Left renal cortex interstitium (tissue), 4 donors: ENCODE measurements at regions not wholly inside any gene's neighbourhood (a gene's known extent, or its start where the extent isn't known, plus 50 kb on each side); places are given as distances from the start of the nearest gene placed in this dataset.

ENCODE experiments used
- DNase-seq, 4 donors: peaks; one replicate each; pipeline ENCODE4 v3.0.0-alpha.2; 2013; ENCODE audit warnings: low read depth in 4 of 4, low spot score in 2 of 4, missing footprints in 1 of 4

DNA sequence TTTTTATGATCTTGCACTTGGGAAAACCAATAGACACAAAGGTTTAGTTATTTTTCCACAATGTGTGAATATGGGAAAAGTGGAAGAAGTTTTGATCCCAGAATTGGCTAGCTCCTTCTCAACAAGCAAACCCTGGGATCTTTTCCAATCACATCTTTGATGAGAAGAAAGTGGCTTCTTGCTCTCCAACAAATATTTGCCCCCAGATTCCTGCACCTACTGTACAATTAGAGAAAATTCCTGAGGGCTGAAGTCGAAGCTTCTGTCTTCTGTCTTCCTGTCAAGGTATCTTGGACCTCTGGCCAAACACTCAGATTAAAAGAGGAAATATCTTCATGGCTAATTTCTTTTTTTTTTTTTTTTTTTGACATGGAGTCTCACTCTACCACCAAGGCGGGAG lies 113.1 kb upstream of the SLC45A1 start:
- DNase-seq: no peak

DNA sequence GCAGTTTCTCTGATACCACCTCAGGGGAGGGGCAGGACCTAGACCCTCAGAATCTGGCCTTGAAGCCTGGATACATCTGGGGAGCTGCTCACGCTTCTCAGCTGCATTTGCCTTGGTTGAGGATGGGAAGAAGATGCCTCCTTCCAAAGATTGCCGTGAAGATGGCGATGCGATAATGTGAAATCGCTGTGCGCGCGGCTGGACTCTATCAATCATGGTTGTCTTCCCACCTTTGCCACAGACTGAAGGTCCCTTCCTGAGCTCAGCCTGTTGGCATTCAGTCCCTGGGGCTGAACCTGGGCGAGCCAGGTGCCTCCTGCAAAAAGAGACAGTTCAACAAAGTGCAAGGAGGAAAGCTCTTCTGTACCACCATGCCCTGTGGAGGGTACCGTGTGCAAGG lies 114.4 kb upstream of the SLC45A1 start:
- no peak for DNase-seq

DNA sequence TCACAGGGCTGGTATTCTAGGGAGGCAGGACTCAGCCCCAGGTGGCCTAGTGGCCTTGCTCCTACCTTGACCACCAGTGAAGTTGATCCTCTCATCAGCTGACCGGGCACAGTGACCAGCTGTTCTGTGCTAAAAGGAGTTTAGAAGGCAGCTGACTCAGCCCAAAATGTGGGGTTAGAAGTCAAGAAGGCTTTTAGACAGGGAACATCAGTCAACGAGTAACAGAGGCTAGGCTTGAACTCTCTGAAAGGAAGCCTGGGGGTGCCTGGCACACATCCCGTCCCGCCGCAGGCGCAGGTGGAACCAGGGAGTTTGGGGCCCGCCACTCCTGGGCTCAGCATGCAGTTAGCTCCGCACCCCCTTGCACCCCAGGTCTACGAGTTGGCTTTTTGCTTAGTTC lies 114.9 kb upstream of the SLC45A1 start:
- no peak for DNase-seq

DNA sequence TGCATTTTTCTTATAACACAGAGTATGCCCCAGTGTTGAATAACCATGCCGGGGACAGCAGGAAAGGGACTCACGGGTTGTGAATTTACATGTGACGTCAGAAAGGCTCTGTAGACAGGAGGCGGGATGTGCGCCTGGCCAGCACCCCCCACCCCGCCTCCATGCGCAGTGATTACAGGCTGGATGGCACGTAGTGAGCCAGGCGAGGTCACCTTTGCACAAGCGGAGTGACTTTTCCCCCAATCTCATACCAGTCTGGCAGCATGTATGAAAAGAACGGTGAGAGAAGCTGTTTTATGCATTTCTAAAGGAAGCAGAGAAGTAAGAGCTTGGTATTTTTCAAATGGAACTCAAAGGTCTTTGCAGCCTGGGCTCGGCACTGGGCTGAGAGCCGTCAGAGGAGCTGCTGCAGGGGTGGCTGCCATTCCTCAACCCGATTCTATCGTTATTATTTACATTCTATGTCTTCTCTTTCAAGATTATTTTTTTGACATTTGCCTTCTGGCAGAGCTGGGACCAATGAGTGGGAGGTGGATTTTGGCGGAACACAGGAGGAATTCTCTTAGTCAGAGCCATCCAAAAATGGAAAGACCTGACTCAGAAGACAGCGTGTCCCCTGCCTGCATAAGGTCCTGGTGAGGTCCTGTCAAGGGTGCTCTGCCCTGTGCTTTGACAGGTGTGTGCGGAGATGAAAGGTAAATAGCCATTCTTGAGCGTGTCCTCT lies 115.6 kb upstream of the SLC45A1 start:
- peak in 1 of 4 donors; percentile 44 for DNase-seq

DNA sequence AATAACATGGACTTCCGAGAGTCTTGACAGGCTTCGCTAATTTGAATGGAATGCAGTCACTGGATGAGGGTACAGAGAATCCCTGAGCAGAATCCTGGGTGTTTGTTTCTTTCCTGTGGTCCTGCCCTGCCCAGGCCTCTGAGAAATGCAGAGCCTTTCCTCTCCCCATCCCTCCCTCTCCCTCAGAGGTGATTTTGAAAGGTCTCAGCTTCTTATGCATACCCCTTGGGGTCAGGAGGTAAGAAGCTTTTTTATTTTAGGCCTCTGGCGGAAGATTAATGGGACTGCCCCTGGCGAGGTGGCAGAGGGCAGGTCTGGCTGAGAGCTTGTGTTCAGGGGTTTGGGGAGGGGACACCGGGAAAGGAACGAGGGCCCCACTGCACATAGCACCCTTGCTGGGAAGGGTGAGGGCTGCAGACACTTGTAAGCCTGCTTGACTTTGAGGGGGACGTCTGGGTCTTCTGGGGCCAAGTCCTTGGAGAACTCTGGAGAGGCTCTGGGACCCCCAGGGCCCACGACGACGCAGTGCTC lies 116.5 kb upstream of the SLC45A1 start:
- DNase-seq: no peak

DNA sequence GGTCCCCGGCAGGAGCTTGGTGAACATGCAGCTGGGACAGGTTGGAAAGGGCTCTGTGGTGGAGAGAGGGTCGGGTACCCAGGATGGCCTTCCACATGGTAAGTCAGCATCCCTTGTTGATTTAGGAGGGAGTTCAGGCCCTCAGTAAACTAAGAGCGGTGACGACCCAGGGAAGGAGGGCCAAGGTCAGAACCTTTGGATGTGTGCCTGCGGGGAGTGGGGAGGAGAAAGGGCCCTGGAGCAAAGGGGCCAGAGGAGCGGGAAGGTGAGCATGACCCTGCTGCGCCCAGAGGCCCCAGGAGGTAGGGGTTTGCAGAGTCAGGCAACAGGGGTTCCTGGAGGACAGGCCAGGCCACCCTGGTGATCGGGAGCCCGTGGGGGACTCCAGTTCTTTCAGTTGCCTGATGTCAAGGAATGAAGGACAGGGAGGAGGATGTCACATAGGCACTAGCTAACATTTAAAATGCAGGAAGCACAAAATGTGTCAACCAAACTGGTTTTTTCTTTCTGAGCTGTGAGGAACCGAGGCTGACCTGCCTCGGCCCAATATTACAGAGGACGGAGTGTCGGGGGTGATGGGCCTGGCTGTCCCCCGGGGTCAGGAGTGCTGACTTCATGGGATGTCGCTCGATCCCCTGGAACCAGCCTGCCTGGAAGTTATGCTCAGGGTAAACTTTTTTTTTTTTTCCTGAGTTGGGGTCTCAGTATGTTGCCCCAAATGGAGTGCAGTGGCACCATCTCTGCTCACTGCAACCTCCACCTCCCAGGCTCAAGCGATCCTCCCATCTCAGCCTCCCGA lies 117.4 kb upstream of the SLC45A1 start:
- no peak for DNase-seq

- no peak for DNase-seq
Observed at GRCh38 chr1:8198522-8198921, 119.4 kb upstream of the SLC45A1 start.

GRCh38 chr1:8197493-8198282 lies 120.2 kb upstream of the SLC45A1 start:
- DNase-seq: no peak

DNA sequence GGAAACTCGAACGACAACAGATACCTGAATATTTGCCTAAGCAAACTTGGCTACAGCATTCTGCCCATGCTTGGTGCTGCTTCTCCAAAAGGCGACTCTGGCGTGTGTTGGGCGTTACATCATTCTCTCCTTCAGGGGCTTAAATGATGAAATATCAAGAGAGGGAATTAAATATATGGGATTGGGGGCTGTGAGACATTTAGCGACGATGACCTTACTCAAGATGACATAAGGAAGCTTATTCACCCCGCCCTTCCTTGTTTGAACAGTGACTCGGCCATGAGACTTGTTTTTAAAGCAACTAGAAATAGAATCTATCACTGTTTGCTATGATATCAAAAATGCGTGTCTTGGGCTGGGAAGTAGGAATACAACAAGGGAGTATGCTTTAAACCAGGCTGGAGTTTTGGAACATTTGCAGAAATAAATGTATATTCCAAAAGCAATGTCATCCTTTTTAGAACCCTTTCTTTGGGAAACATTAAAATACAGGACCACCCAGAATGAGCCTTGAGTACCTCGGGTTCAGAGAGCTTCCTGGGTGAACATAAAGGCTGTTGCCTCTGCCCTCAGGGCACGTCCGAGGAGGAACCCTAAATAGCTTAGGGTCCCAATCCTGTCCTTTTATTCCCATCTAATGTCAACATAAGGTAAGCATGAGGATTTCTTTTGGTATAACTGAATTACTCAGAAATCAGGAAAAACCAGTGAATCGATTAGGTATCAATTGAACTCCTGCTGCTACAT lies 123.3 kb upstream of the SLC45A1 start:
- no peak for DNase-seq

GRCh38 chr1:8193840-8194406 lies 124.0 kb upstream of the SLC45A1 start:
- no peak for DNase-seq

GRCh38 chr1:8191474-8191873 lies 126.4 kb upstream of the SLC45A1 start:
- no peak for DNase-seq

GRCh38 chr1:8189931-8190483 lies 127.9 kb upstream of the SLC45A1 start:
- no peak for DNase-seq

GRCh38 chr1:8185400-8185799 lies 132.5 kb upstream of the SLC45A1 start:
- no peak for DNase-seq

DNA sequence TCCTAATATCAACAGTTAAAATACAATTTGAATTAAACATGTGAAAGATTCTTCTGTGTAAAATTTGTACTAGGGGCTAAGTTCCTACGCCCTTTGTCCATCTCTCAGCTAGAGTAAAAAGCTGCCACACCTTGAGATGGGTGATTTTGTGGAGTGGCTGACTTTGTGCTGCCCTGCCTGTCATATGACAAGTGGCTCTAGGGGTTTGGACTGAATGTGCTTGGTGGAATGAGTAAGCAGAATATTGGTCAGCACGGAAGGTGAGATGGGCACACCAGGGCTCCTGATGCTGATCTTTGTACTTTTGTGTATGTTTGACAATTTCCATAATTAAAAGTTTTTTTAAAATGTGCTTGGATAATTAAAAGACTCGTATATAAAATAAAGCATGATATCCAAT lies 133.6 kb upstream of the SLC45A1 start:
- no peak for DNase-seq

- DNase-seq: no peak
Observed at GRCh38 chr1:8182034-8182761, 135.7 kb upstream of the SLC45A1 start.

- no peak for DNase-seq
Observed at GRCh38 chr1:8179132-8179793, 138.7 kb upstream of the SLC45A1 start.

DNA sequence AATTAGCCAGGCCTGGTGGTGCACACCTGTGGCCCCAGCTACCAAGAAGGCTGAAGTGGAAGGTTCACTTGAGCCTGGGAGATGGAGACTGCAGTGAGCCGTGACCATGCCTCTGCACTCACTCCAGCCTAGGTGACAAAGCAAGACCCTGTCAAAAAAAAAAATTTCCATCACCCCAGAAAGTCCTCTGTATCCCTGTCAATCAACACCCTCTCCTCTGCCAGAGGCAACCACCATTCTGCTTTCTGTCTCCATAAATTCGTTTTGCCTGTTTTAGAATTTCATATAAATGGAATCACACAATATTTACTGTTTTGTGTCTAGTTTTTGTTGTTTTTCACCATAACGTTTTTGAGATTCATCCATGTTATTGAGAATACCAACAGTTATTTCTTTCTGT lies 141.6 kb upstream of the SLC45A1 start:
- no peak for DNase-seq

GRCh38 chr1:8174807-8175206 lies 143.1 kb upstream of the SLC45A1 start:
- DNase-seq: no peak
